HG02623 (cell line): ENCODE measurements at regions not wholly inside any gene's neighbourhood (a gene's known extent, or its start where the extent isn't known, plus 50 kb on each side); places are given as distances from the start of the nearest gene placed in this dataset.
"Not testable (repeated sequence)": the region's sequence is repeated elsewhere in the genome, so short reads cannot be mapped to it uniquely, and the experiment has no call there.

Source experiments
- ATAC-seq: cut with Tn5 transposase; IDR thresholded peaks from one replicate; pipeline ENCODE4 v1.9.1; 2021; ENCODE audit warnings: moderate library complexity; ENCODE audit not compliant: unreplicated experiment

DNA sequence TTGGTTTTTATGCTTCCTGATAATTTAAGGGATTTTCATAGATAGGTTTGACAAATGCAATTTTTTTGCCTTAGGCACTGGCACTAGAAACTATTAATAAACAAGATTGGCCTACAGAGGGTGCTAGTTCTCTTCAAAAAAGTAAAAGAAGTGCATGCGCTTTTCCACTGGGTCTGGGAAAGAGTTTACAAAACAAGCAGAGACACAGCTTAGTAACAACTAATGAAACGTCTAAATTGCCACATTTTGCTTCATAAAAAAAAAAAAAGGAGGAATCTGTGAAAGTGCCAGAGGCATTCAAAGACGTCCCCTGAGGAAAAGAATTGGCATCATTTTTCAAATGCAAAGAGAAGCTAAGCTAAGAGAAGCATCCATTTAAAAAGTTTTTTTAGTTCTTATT, 58.3 kb upstream of the EEA1 start:
- no peak for ATAC-seq

GRCh38 chr12:92987846-92988621, 58.9 kb upstream of the EEA1 start:
- peak; percentile 80 for ATAC-seq

- ATAC-seq: no peak
Measured at GRCh38 chr12:92988622-92989130, 59.6 kb upstream of the EEA1 start.

GRCh38 chr12:92989715-92990484, 60.8 kb upstream of the EEA1 start:
- ATAC-seq: peak; percentile 30

DNA sequence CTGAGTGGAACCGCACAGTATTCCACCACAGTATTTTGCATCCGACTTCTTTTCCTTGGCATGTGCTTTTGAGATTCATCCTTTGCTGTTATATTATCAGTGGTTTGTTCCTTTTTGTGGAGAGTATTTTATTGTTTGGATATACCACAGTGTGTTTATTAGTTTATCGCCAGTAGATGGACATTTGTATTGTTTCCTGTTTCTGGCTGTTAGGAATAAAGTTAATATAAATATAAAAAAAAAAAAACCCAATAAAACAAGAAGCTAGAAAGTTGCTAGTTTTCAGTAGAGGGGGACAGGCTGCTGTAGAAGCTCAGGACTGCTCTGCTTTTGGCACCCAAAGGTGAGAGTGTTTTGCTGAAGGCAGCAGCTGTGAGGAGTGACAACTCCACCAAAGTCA, 62.0 kb upstream of the EEA1 start:
- no peak for ATAC-seq

DNA sequence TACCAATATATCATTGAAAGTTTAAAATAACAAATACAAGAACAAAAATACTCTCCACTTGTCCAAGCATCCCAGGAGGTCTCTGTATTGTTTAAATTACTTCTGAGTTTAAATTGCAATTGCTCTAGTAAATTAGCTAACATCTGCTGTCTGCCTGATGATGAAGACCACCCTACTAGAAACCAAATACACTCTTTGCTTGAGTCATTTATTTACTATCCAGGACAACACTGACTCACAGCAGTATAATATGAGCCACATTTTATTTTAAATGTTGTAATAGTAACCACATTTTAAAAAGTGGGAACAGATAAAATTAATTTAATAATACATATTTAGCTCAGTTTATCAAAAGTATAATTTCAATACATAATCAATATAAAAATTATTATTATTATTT, 62.9 kb upstream of the EEA1 start:
- ATAC-seq: no peak

DNA sequence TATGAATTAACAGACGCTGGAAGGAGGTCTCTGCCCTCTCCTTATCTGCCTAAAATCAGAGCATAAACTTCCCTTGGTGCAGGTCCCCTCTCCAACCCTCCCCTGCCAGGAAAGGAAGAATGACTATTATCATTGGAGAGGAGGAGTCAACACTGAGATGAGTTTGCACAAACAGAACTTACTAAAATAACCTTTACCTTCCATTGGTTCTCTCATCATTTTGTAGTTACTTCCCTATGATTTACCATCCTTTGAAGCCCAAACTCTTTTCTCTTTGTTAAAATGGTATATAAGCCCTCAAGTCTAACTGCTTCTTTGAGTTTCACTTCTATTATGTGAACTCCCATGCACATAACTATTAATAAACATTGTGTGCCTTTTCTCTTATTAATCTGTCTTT, 64.2 kb upstream of the EEA1 start:
- ATAC-seq: no peak

- peak; percentile 60 for ATAC-seq
Measured at GRCh38 chr12:92995258-92995903, 66.3 kb upstream of the EEA1 start.

- ATAC-seq: no peak
Measured at GRCh38 chr12:93000026-93000425, 70.9 kb upstream of the EEA1 start.

DNA sequence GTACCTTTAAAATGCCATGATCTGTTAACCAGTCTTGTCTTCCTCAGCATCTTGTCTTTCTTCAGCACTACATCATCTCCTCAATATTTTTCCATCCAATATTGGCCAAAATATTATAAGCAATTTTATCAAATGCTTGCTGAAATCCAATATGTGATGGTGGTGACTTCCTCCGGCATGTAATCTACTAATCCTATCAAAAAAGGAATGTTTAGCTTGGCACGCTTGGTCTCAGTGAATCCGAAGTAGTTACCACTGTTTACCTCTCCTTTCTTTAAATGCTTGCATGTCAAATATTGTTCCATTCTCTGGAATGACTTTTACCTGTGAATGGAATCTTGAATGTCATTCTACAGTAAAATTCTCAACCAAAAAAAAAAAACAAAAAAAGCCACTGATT, 72.3 kb upstream of the EEA1 start:
- ATAC-seq: no peak

DNA sequence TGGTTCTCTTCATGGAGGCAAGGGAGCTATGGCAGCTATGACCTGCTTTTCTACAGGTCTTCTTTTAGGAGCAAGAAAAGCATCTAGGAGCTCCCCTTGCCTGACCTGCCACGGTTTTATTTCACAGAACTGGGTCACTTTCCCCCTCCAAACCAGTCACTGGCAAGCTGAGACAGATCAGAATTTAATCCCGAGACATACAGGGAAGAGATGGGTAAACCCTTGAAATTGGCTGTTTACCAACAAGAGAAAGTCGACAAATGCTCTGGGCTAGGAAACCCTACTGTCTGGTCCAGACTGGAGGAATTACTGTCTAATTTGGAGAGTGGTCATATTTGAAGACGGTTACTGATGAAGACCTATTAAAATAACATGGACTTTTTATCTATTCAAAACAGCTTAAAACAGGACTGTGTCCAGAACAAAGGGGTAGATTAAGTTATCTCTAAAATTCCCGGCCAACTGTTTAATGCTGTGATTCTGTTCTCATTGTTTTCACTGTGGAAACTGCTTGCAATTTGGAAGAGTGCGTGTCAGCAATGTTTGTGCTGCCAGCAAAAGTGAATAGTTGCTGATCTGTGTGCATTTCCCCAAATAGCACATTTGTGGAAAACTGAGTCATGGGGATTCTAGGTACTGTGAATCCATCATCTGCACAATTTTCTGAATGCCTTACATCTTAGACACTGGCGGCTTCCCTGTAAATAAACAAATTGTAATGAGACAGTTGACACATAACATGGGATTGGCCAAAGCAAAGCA, 73.4 kb upstream of the EEA1 start:
- no peak for ATAC-seq

DNA sequence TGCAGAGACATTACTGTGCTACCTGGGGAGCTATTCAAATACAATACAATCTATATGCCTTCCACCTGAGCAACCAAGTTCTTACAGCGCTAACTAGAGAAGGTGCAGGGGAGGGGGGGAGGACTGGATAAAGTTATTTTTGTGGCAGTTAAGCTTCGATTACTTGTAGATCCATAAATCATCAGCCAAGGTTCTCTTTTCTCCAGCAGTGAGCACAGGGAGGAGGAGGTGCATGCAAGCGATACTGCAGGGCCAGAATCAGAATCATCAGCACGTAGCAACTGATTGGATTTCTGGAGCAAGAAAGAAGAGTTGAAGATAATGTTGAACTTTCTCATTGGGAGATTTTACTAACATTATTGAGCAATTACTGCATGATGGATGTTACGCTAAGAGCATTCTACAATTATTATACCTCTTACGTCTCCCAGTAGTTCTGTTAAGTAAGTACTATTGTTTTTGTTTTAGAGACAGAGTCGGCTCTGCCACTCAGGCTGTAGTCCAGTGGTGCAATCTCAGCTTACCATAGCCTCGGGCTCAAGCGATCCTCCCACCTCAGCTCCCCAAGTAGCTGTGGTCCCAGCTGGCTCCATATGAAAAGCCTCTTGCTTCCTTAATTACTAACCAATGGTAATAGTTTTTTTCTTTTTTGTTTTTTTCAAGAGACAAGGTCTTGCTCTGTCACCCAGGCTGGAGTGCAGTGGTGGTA, 74.6 kb upstream of the EEA1 start:
- ATAC-seq: no peak

- no peak for ATAC-seq
Measured at GRCh38 chr12:93005928-93006392, 76.9 kb upstream of the EEA1 start.

GRCh38 chr12:93006471-93007208, 77.5 kb upstream of the EEA1 start:
- ATAC-seq: no peak

- no peak for ATAC-seq
Measured at GRCh38 chr12:93007544-93007943, 78.4 kb upstream of the EEA1 start.

DNA sequence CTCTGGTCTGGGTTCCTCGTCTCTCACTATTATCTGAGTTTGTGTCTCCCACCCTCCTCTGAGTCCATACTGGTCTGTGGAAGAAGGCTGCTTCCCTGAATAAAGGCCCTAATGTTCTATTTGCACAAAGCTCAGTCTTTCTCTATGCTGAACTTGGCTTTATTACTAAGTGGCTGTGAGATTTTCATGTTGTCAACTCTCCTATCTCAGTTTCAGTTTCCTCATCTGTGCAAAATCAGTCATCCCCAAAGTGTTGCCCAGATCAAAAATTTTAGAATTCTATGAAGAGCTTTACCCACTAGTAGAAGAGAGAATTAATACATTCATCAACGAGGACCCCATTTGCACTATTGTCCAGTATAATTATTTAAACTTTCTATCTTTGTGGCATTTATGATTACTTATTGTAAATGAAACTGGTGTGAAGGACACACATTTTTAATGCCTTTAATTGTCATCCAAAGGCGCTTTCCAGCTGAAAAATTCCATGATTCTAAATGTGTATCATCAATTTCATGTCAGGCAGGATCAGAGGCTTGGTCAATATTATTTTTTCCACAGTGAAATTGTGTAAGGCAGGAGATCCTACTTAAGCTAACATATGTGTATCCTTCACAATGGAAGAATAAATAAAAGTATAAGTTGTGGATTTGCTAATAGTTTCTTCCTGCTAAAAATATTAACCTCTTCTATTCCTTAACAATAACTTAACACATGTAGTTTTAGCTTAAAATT, 79.1 kb upstream of the EEA1 start:
- ATAC-seq: peak; percentile 76

DNA sequence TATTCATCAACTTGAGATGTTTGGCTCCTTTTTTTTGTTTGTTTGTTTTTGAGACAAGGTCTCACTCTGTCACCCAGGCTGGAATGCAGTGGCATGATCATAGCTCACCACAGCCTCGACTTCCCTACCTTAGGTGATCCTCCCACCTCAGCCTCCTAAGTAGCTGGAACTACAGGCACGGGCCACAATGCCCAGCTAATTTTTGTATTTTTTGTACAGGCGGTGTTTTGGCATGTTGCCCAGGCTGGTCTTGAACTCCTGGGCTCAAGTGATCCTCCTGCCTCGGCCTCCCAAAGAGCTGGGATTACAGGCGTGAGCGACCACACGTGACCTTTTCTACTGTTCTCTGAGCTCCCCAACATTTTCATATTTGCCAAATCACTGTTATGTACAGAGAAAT, 79.8 kb upstream of the EEA1 start:
- ATAC-seq: not testable (repeated sequence)

- ATAC-seq: no peak
Measured at GRCh38 chr12:93009533-93009932, 80.4 kb upstream of the EEA1 start.

DNA sequence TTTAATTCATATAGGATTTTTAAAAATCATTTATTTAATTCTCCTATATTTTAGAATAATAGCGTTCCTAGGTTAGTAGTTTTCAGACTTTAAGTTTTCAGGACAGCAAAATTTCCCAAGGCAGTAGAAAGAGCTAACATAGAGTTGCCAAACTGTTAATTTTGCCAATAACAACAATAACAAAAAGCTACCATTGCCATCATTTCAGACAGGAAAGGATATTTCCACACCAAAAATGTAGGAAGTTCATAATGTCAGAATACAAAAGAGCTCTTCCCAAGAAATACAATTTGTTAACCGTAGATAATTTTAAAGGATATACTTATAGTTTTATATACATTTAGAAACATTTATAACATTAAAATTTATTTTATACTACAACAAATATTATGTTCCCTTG, 81.4 kb upstream of the EEA1 start:
- no peak for ATAC-seq
